Small intestine (tissue), 7 donors: ENCODE measurements at regions not wholly inside any gene's neighbourhood (a gene's known extent, or its start where the extent isn't known, plus 50 kb on each side); places are given as distances from the start of the nearest gene placed in this dataset.
"Not testable (repeated sequence)": the region's sequence is repeated elsewhere in the genome, so short reads cannot be mapped to it uniquely, and the experiment has no call there.

Experiments used
- DNase-seq, 2 donors: peaks; one replicate each; pipeline versions ENCODE4 v3.0.0 to v3.0.0-alpha.2; 2013
- FAIRE-seq: peaks from 2 replicates; lab custom pipeline; 2012; peaks lifted over from hg19 to GRCh38; lab: Jason Lieb, UNC
- H3K27ac ChIP-seq, 3 donors: one replicate each; pipeline ENCODE4 v1.5.1; 2013; ENCODE audit warnings: low read length in 2 of 3, mild to moderate bottlenecking in 2 of 3, control low read depth in 1 of 3, inconsistent platforms in 1 of 3, low read depth in 1 of 3, moderate library complexity in 1 of 3
- H3K27me3 ChIP-seq, 3 donors: one replicate each; pipeline ENCODE4 v1.6.1; 2013; ENCODE audit warnings: low read length in 3 of 3, inconsistent platforms in 1 of 3; ENCODE audit not compliant: control insufficient read depth in 3 of 3, insufficient read depth in 3 of 3
- H3K36me3 ChIP-seq, 3 donors: one replicate each; pipeline ENCODE4 v1.6.1; 2013; ENCODE audit warnings: low read length in 3 of 3, inconsistent platforms in 1 of 3, low read depth in 1 of 3, mild to moderate bottlenecking in 1 of 3, moderate library complexity in 1 of 3; ENCODE audit not compliant: control insufficient read depth in 3 of 3, insufficient read depth in 2 of 3
- H3K4me1 ChIP-seq, 3 donors: one replicate each; pipeline ENCODE4 v1.6.1; 2013; ENCODE audit warnings: low read length in 2 of 3, inconsistent platforms in 1 of 3, low read depth in 1 of 3, mild to moderate bottlenecking in 1 of 3, moderate library complexity in 1 of 3; ENCODE audit not compliant: control insufficient read depth in 3 of 3, insufficient read depth in 2 of 3
- H3K4me3 ChIP-seq, 3 donors: one replicate each; pipeline ENCODE4 v1.5.1; 2013; ENCODE audit warnings: low read length in 3 of 3, control low read depth in 1 of 3, inconsistent platforms in 1 of 3, low read depth in 1 of 3, mild to moderate bottlenecking in 1 of 3, moderate library complexity in 1 of 3
- H3K9me3 ChIP-seq, 2 donors: one replicate each; pipeline ENCODE4 v1.6.1; 2013; ENCODE audit warnings: low read depth in 1 of 2, low read length in 1 of 2; ENCODE audit not compliant: control insufficient read depth in 2 of 2, insufficient read depth in 1 of 2
- WGBS, 3 donors: extraction: QIAGEN DNeasy Blood & Tissue Kit; methylation state at CpG; one replicate each; pipeline ENCODE4 v1.1.7; 2013; 5-methylcytosine and 5-hydroxymethylcytosine counted together
- donor health status: healthy with polysubstance abuse.
- donor health status: control.
- donor health status: control.
- donor health status: Bipolar disorder and iron deficiency.
- donor health status: healthy.

- H3K4me3 ChIP-seq, FAIRE-seq, DNase-seq, H3K27ac ChIP-seq, H3K9me3 ChIP-seq, H3K36me3 ChIP-seq, H3K27me3 ChIP-seq, H3K4me1 ChIP-seq: not testable (repeated sequence)
- WGBS, 3 donors = 90 to 97% (median 95%) methylated on average over 2 of the region's 2 CpGs
Observed at GRCh38 chr14:35218176-35218575, 74.0 kb upstream of the PSMA6 start.

- DNase-seq (no peak), FAIRE-seq (no peak)
- no peak overlapping the region for H3K27ac ChIP-seq
- no peaks in the 10 kb centered on the region for H3K27me3 ChIP-seq
- H3K4me1 ChIP-seq = no peaks in the 10 kb centered on the region
- 96 to 98% (median 98%) methylated on average over 6 of the region's 6 CpGs for WGBS, 3 donors
- no peaks in the 10 kb centered on the region for H3K9me3 ChIP-seq
- peaks cover 0 to 3% (median 2%) of the 10 kb centered on the region in 3 donors for H3K36me3 ChIP-seq
- no peak overlapping the region for H3K4me3 ChIP-seq
Observed at GRCh38 chr14:35218963-35219362, 73.2 kb upstream of the PSMA6 start.

DNA sequence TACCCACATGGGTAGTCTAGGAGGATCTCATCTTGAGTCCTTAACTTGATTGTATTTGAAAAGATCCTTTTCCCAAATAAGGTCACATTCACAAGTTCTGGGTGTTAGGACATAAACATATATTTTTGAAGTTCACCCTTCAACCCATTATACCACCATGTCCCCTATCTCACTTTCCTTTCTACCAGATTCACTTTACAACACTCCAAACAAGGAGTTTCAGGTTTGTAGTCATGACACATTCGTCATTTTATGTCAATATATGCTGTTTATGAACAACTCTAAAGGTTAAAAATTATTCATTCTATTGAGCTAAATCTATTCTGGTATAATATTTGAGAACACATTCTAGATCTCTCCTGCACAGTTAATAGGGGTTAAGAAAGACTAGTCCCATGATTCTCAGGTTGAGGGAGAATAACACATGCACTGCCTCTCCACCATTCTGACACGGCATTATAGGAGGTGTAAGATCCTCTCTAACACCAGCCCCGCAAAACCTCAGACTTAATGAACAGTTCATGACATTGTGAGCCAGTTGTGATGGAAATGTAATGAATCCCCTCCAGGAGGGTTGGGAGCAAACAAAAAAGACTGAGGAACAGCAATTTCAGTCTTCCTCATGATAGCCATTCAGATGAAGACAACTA, 72.0 kb upstream of the PSMA6 start:
- WGBS, 3 donors = 91 to 95% (median 94%) methylated on average over 3 of the region's 3 CpGs

GRCh38 chr14:35220920-35221319, 71.3 kb upstream of the PSMA6 start:
- Histone ChIP-seq H3K27ac (no peak overlapping the region), H3K9me3 (no peaks in the 10 kb centered on the region), H3K4me3 (no peak overlapping the region), H3K27me3 (no peaks in the 10 kb centered on the region), H3K36me3 (peaks cover 0 to 3% (median 2%) of the 10 kb centered on the region in 3 donors), H3K4me1 (no peaks in the 10 kb centered on the region)
- DNase-seq (no peak), FAIRE-seq (no peak)
- WGBS, 3 donors = 97 to 100% (median 100%) methylated on average over 1 of the region's 1 CpG

More for the DNA sequence above, 72.0 kb upstream of the PSMA6 start:
- no peaks in the 10 kb centered on the region for H3K27me3 ChIP-seq
- FAIRE-seq (no peak), DNase-seq (no peak)
- no peak overlapping the region for H3K4me3 ChIP-seq
- no peaks in the 10 kb centered on the region for H3K9me3 ChIP-seq
- H3K36me3 ChIP-seq = peaks cover 0 to 3% (median 2%) of the 10 kb centered on the region in 3 donors
- H3K27ac ChIP-seq = no peak overlapping the region
- H3K4me1 ChIP-seq = no peaks in the 10 kb centered on the region

DNA sequence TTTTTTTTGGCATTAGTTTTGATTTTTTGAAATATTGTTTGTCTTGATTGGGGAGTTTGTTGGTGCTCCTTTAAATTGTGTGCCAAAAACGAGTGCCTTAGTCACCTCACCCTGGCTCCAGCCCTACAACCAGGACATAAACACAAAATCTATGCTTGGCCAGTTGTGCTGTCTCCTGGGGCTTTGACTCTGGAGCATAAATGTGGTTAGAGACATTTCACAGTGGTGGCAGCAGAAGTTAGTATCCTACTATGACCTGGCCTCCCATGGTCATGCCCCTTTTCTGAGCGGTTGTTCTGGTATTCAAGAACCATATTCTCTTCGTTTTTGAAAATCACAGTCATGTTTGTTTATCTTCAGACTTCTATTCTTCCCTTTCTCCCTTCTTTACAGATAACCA, 70.7 kb upstream of the PSMA6 start:
- H3K36me3 ChIP-seq = peaks cover 0 to 3% (median 2%) of the 10 kb centered on the region in 3 donors
- WGBS, 3 donors = 81 to 85% (median 82%) methylated on average over 3 of the region's 3 CpGs
- FAIRE-seq (no peak), DNase-seq (no peak)
- no peaks in the 10 kb centered on the region for H3K4me1 ChIP-seq
- no peak overlapping the region for H3K4me3 ChIP-seq
- H3K9me3 ChIP-seq = no peaks in the 10 kb centered on the region
- no peaks in the 10 kb centered on the region for H3K27me3 ChIP-seq
- no peak overlapping the region for H3K27ac ChIP-seq

DNA sequence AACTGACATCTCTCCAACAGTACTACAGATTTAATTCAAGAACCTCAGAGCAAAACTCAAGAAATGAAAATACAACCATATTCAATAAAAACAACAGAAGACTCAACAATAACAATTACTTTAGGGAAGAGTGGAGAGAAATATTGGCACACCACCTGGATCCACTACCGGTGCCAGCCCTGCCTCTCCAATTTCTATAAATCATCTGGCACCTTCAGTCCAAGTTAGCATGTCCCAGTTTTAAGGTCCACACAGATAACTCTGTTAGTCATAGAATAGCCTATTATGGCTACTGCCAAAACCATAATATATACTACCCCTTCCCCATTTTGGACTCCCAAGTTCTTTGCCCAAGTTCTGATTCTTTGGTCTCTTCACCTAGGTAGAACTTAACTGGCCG, 69.9 kb upstream of the PSMA6 start:
- 92 to 94% (median 93%) methylated on average over 2 of the region's 2 CpGs for WGBS, 3 donors
- Histone ChIP-seq H3K9me3 (no peaks in the 10 kb centered on the region), H3K27ac (no peak overlapping the region), H3K4me3 (no peak overlapping the region), H3K36me3 (peaks cover 0 to 3% (median 2%) of the 10 kb centered on the region in 3 donors), H3K4me1 (no peaks in the 10 kb centered on the region), H3K27me3 (no peaks in the 10 kb centered on the region)
- no peak for DNase-seq
- no peak for FAIRE-seq

DNA sequence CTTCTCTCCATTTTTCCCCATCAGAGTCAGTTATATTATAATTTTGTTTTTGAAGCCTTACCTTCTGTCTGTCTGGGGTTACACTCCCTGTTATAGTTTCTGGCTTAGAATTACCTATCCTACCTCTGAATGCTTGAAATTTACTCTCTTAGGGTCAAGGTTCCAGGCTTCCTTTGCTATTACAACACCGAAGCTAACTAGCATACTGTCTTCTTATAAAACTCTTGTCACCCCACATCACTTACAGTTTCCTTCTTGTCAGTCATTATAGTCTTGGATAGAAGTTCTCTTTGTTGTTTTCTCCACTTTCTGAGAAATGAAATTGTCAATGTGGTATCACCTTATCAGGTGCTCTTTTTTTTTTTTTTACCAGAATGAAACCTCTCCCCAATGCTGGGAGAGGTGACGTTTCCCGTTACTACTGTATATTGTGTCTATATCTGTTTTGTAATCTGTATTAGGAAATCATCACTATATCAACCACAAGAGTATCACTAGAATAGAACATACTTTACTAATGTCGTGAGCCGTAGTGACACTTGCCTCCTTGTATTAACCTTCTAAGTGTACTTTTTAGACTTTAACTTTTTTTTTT, 69.2 kb upstream of the PSMA6 start:
- no peak overlapping the region for H3K4me3 ChIP-seq
- peaks cover 0 to 3% (median 2%) of the 10 kb centered on the region in 3 donors for H3K36me3 ChIP-seq
- DNase-seq (no peak), FAIRE-seq (no peak)
- no peaks in the 10 kb centered on the region for H3K9me3 ChIP-seq
- no peaks in the 10 kb centered on the region for H3K4me1 ChIP-seq
- H3K27ac ChIP-seq = no peak overlapping the region
- H3K27me3 ChIP-seq = no peaks in the 10 kb centered on the region
- 81 to 91% (median 87%) methylated on average over 5 of the region's 5 CpGs for WGBS, 3 donors

- Histone ChIP-seq H3K27ac (no peak overlapping the region), H3K27me3 (no peaks in the 10 kb centered on the region), H3K36me3 (peaks cover 0 to 3% (median 2%) of the 10 kb centered on the region in 3 donors), H3K9me3 (no peaks in the 10 kb centered on the region), H3K4me1 (no peaks in the 10 kb centered on the region), H3K4me3 (no peak overlapping the region)
- DNase-seq (no peak), FAIRE-seq (no peak)
Observed at GRCh38 chr14:35223927-35224326, 68.3 kb upstream of the PSMA6 start.
